ENCODE measurements at regions not wholly inside any gene's neighbourhood (a gene's known extent, or its start where the extent isn't known, plus 50 kb on each side); places are given as distances from the start of the nearest gene placed in this dataset.
"Not testable (repeated sequence)": the region's sequence is repeated elsewhere in the genome, so short reads cannot be mapped to it uniquely, and the experiment has no call there.

DNA sequence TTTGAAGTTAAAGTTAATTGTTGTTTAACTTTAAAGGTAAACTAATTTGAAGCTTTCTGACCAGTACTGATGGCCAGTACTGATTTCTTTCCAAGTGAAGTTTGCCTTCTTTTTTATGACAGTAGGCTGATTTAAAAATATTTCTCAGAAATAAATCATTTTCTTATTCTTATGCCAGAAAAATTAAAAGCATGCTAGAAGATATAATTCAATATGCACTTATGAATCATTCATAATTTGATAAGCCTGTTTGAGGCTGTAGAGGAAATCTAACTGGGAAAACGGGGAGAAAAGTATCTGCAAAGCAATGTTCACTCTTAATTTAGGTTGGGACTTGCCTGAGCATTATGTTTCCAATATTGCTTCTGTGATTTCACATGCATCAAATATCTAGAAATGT lies 1112.0 kb upstream of the INTU start:
- Histone ChIP-seq H3K27me3 (no peaks in the 10 kb centered on the region), H3K4me1 (no peaks in the 10 kb centered on the region), H3K4me3 (no peak overlapping the region), H3K36me3 (no peaks in the 10 kb centered on the region), H3K9me3 (peaks cover 0 to 3% (median 0%) of the 10 kb centered on the region in 4 donors), H3K27ac (no peak overlapping the region)
- TF ChIP-seq EP300 (IDR thresholded peaks at IDR 0.05) = no peak
- TF ChIP-seq POLR2AphosphoS5 (IDR thresholded peaks at IDR 0.05) = no peak
- TF ChIP-seq, protein P1, sequence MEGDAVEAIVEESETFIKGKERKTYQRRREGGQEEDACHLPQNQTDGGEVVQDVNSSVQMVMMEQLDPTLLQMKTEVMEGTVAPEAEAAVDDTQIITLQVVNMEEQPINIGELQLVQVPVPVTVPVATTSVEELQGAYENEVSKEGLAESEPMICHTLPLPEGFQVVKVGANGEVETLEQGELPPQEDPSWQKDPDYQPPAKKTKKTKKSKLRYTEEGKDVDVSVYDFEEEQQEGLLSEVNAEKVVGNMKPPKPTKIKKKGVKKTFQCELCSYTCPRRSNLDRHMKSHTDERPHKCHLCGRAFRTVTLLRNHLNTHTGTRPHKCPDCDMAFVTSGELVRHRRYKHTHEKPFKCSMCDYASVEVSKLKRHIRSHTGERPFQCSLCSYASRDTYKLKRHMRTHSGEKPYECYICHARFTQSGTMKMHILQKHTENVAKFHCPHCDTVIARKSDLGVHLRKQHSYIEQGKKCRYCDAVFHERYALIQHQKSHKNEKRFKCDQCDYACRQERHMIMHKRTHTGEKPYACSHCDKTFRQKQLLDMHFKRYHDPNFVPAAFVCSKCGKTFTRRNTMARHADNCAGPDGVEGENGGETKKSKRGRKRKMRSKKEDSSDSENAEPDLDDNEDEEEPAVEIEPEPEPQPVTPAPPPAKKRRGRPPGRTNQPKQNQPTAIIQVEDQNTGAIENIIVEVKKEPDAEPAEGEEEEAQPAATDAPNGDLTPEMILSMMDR (IDR thresholded peaks at IDR 0.05) = no peak
- TF ChIP-seq POLR2A (IDR thresholded peaks at IDR 0.05) = no peak
- intact Hi-C loops (cut with DNase I) = no loop called here
- no peak for DNase-seq
- 33 to 60% methylated on average over 1 of the region's 1 CpG for WGBS, 2 donors

DNA sequence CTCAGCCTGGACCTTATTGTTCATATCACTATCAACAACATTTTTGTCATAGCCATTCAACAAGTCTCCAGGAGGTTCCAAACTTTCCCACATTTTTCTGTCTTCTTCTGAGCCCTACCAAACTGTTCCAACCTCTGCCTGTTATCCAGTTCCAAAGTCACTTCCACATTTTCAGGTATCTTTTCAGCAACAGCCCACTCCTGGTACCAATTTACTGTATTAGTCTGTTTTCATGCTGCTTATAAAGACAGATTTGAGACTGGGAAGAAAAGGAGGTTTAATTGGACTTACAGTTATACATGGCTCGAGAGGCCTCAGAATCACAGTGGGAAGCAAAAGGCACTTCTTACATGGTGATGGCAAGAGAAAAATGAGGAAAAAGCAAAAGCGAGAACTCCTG lies 1107.4 kb upstream of the INTU start:
- H3K4me1 ChIP-seq; H3K36me3 ChIP-seq; H3K4me3 ChIP-seq; DNase-seq; H3K27me3 ChIP-seq; H3K27ac ChIP-seq; intact Hi-C loops (cut with DNase I); H3K9me3 ChIP-seq: not testable (repeated sequence)
- 84 to 93% methylated on average over 2 of the region's 2 CpGs for WGBS, 2 donors

DNA sequence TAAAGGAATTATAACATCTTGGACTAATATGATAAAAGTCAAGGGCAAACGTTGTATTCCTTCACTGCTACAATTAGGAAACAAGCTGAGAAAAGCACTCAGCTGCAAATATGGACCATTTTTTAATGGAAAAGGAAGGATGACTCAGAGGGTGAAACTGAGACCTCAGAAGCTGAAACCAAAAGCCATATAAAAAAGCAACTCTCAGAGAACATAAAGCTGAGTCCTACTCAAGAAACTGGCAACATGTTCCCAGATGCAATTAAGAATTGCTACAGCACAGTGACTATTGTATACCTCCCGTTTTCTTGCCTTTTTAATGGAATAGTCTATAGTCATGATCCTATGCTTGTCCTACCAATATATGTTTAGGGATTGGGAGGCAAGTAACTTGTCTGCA lies 1106.4 kb upstream of the INTU start:
- intact Hi-C loops (cut with DNase I) = no loop called here
- 64 to 79% methylated on average over 2 of the region's 2 CpGs for WGBS, 2 donors
- no peak for TF ChIP-seq EP300 (IDR thresholded peaks at IDR 0.05)
- TF ChIP-seq, protein P1 (IDR thresholded peaks at IDR 0.05) = no peak
- no peak for TF ChIP-seq POLR2A (IDR thresholded peaks at IDR 0.05)
- TF ChIP-seq POLR2AphosphoS5 (IDR thresholded peaks at IDR 0.05) = no peak
- no peak for DNase-seq
- no peak overlapping the region for H3K27ac ChIP-seq
- H3K27me3 ChIP-seq = no peaks in the 10 kb centered on the region
- no peaks in the 10 kb centered on the region for H3K9me3 ChIP-seq
- no peaks in the 10 kb centered on the region for H3K36me3 ChIP-seq
- no peaks in the 10 kb centered on the region for H3K4me1 ChIP-seq
- no peak overlapping the region for H3K4me3 ChIP-seq

DNA sequence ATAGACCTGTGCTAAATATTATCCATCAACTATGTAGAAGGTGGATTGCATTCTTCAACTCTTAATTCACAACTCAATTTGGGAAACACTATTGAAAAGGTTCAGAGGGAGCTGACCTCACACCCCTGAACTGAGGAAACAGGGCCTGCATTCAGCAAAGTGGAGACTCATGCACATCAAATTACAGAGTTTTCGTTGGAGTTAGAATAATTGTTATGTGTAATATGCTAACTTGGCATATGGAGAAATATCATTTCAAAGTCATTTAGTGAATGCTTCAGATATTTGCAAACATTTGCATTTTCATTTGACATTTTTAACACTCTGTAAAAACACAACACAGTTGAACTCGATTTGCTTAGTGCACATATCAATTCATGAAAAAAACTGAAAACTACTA lies 1102.8 kb upstream of the INTU start:
- TF ChIP-seq, protein P1 (IDR thresholded peaks at IDR 0.05) = no peak
- TF ChIP-seq EP300 (IDR thresholded peaks at IDR 0.05) (no peak), POLR2AphosphoS5 (IDR thresholded peaks at IDR 0.05) (no peak), POLR2A (IDR thresholded peaks at IDR 0.05) (no peak)
- DNase-seq = no peak
- intact Hi-C loops (cut with DNase I) = no loop called here
- H3K4me1 ChIP-seq = no peaks in the 10 kb centered on the region
- H3K9me3 ChIP-seq = no peaks in the 10 kb centered on the region
- no peak overlapping the region for H3K4me3 ChIP-seq
- 73 to 89% methylated on average over 2 of the region's 2 CpGs for WGBS, 2 donors
- H3K27ac ChIP-seq = no peak overlapping the region
- H3K36me3 ChIP-seq = no peaks in the 10 kb centered on the region
- H3K27me3 ChIP-seq = no peaks in the 10 kb centered on the region

DNA sequence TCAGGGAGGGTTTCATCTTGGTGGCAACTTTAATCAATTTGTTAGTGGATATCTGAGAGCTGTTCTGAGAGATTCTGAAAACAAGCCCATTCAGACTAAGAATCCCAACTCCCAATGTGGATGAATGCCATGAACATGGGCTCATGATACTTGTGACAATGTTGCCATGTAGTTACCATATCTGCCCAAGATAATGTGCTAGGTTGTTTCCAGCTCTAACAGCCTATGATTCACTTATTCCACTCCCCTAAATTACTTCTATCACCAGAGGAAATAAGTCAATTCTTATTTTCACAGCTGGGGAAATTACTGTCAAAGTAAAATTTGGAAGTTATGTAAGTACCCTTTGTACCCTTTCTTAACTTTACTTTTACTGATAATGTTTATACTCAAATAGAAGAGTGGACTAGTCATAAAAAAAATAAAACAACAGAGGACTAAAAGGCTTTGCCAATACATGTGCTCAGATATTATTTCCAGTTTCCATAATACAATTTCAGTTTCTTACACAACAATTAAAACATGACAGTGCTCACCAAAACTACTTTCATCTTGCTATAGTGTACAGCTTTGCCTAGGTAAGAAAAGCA lies 1101.7 kb upstream of the INTU start:
- Histone ChIP-seq H3K9me3 (no peaks in the 10 kb centered on the region), H3K4me1 (no peaks in the 10 kb centered on the region), H3K4me3 (no peak overlapping the region), H3K27me3 (no peaks in the 10 kb centered on the region), H3K27ac (no peak overlapping the region), H3K36me3 (no peaks in the 10 kb centered on the region)
- TF ChIP-seq POLR2AphosphoS5 (IDR thresholded peaks at IDR 0.05) (no peak), EP300 (IDR thresholded peaks at IDR 0.05) (no peak), POLR2A (IDR thresholded peaks at IDR 0.05) (no peak)
- TF ChIP-seq, protein P1 (IDR thresholded peaks at IDR 0.05) = no peak
- intact Hi-C loops (cut with DNase I) = no loop called here
- DNase-seq = no peak
